ENCODE measurements at regions not wholly inside any gene's neighbourhood (a gene's known extent, or its start where the extent isn't known, plus 50 kb on each side); places are given as distances from the start of the nearest gene placed in this dataset.
"Not testable (repeated sequence)": the region's sequence is repeated elsewhere in the genome, so short reads cannot be mapped to it uniquely, and the experiment has no call there.

DNA sequence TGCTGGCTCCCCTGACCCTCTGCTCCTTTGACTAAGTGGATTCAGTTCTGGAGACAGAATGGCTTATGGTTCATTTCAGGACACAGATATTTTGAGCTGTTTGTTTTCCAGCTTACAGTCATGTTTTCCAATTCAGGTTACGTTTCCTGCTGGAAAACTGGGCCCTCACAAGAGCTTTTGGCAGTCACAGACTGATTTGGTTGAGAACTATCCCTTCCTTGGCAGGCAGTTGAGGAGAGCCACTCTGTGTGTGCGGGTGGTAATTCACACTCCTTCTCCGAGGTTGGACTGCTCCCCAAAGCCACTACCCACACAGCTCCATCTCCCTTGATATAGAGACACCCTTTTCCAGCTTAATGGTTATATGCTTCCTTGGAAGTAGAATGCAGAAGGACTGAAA lies 534.5 kb downstream of the TMEM38B start:
- Histone ChIP-seq H2AK5ac (ENCODE audit: low read length, severe bottlenecking) (no peak overlapping the region), H2BK5ac (ENCODE audit: low read depth, low read length, poor library complexity, severe bottlenecking) (no peak overlapping the region), H3K36me3 (ENCODE audit: control insufficient read depth in 1 of 2, insufficient read depth in 2 of 2, low read depth in 1 of 2, low read length in 2 of 2) (no peaks in the 10 kb centered on the region), H3K9me3 (ENCODE audit: control insufficient read depth, low read length) (no peaks in the 10 kb centered on the region), H3K14ac (ENCODE audit: low read length in 2 of 2) (no peak overlapping the region), H3K18ac (ENCODE audit: low read depth in 1 of 2, low read length in 2 of 2) (no peak overlapping the region), H3K27me3 (ENCODE audit: control insufficient read depth in 1 of 2, insufficient read depth in 1 of 2, low read length in 2 of 2) (no peaks in the 10 kb centered on the region), H2AFZ (ENCODE audit: low read depth, low read length) (no peak overlapping the region), H3K4ac (ENCODE audit: low read depth in 1 of 2, low read length in 2 of 2) (no peak overlapping the region), H3K9ac (ENCODE audit: low read length) (no peak overlapping the region), H3K4me3 (ENCODE audit: insufficient read depth in 1 of 2, low read depth in 1 of 2, low read length in 2 of 2) (no peak overlapping the region), H3K4me2 (ENCODE audit: low read length, poor library complexity, severe bottlenecking) (no peak overlapping the region), H4K8ac (ENCODE audit: low read length) (no peak overlapping the region), H4K91ac (ENCODE audit: low read length) (no peak overlapping the region), H2BK120ac (ENCODE audit: low read depth, low read length) (no peak overlapping the region), H3K27ac (ENCODE audit: low read length, poor library complexity, severe bottlenecking) (no peak overlapping the region), H3K79me1 (replicated peaks; ENCODE audit: low read length, poor library complexity, severe bottlenecking) (no peaks in the 10 kb centered on the region), H3K23ac (ENCODE audit: low read length in 2 of 2) (no peak overlapping the region), H3K4me1 (ENCODE audit: control insufficient read depth, insufficient read depth, low read depth, low read length) (no peaks in the 10 kb centered on the region), H2BK12ac (ENCODE audit: low read length in 2 of 2) (no peak overlapping the region), H2BK15ac (ENCODE audit: low read depth, poor library complexity, severe bottlenecking) (no peak overlapping the region)
- DNase-seq: no peak
- 67% methylated on average over 2 of the region's 3 CpGs for WGBS

- no peak overlapping the region for H4K91ac ChIP-seq (ENCODE audit: low read length)
- no peak overlapping the region for H2BK5ac ChIP-seq (ENCODE audit: low read depth, low read length, poor library complexity, severe bottlenecking)
- no peaks in the 10 kb centered on the region for H3K79me1 ChIP-seq (replicated peaks; ENCODE audit: low read length, poor library complexity, severe bottlenecking)
- no peak overlapping the region for H2AK5ac ChIP-seq (ENCODE audit: low read length, severe bottlenecking)
- H3K36me3 ChIP-seq (ENCODE audit: control insufficient read depth in 1 of 2, insufficient read depth in 2 of 2, low read depth in 1 of 2, low read length in 2 of 2): no peaks in the 10 kb centered on the region
- no peak overlapping the region for H3K18ac ChIP-seq (ENCODE audit: low read depth in 1 of 2, low read length in 2 of 2)
- no peak overlapping the region for H2BK120ac ChIP-seq (ENCODE audit: low read depth, low read length)
- H3K14ac ChIP-seq (ENCODE audit: low read length in 2 of 2): no peak overlapping the region
- no peak overlapping the region for H3K4ac ChIP-seq (ENCODE audit: low read depth in 1 of 2, low read length in 2 of 2)
- no peak overlapping the region for H3K9ac ChIP-seq (ENCODE audit: low read length)
- H3K9me3 ChIP-seq (ENCODE audit: control insufficient read depth, low read length): peaks cover 13% of the 10 kb centered on the region
- H3K27me3 ChIP-seq (ENCODE audit: control insufficient read depth in 1 of 2, insufficient read depth in 1 of 2, low read length in 2 of 2): no peaks in the 10 kb centered on the region
- DNase-seq: no peak
- H3K4me3 ChIP-seq (ENCODE audit: insufficient read depth in 1 of 2, low read depth in 1 of 2, low read length in 2 of 2): no peak overlapping the region
- no peak overlapping the region for H2BK15ac ChIP-seq (ENCODE audit: low read depth, poor library complexity, severe bottlenecking)
- H3K4me2 ChIP-seq (ENCODE audit: low read length, poor library complexity, severe bottlenecking): no peak overlapping the region
- H3K4me1 ChIP-seq (ENCODE audit: control insufficient read depth, insufficient read depth, low read depth, low read length): no peaks in the 10 kb centered on the region
- no peak overlapping the region for H2AFZ ChIP-seq (ENCODE audit: low read depth, low read length)
- H3K27ac ChIP-seq (ENCODE audit: low read length, poor library complexity, severe bottlenecking): no peak overlapping the region
- H2BK12ac ChIP-seq (ENCODE audit: low read length in 2 of 2): no peak overlapping the region
- H4K8ac ChIP-seq (ENCODE audit: low read length): no peak overlapping the region
- no peak overlapping the region for H3K23ac ChIP-seq (ENCODE audit: low read length in 2 of 2)
These were observed 538.8 kb downstream of the TMEM38B start for GRCh38 chr9:106233116-106233515.

- not testable (repeated sequence) for H3K4me3 ChIP-seq (ENCODE audit: insufficient read depth in 1 of 2, low read depth in 1 of 2, low read length in 2 of 2); H3K9ac ChIP-seq (ENCODE audit: low read length); H2BK15ac ChIP-seq (ENCODE audit: low read depth, poor library complexity, severe bottlenecking); H3K27ac ChIP-seq (ENCODE audit: low read length, poor library complexity, severe bottlenecking); H3K27me3 ChIP-seq (ENCODE audit: control insufficient read depth in 1 of 2, insufficient read depth in 1 of 2, low read length in 2 of 2); H3K36me3 ChIP-seq (ENCODE audit: control insufficient read depth in 1 of 2, insufficient read depth in 2 of 2, low read depth in 1 of 2, low read length in 2 of 2); H2AFZ ChIP-seq (ENCODE audit: low read depth, low read length); H3K4ac ChIP-seq (ENCODE audit: low read depth in 1 of 2, low read length in 2 of 2); H2BK12ac ChIP-seq (ENCODE audit: low read length in 2 of 2); H2BK5ac ChIP-seq (ENCODE audit: low read depth, low read length, poor library complexity, severe bottlenecking); H4K8ac ChIP-seq (ENCODE audit: low read length); H2BK120ac ChIP-seq (ENCODE audit: low read depth, low read length); H3K23ac ChIP-seq (ENCODE audit: low read length in 2 of 2); H3K79me1 ChIP-seq (replicated peaks; ENCODE audit: low read length, poor library complexity, severe bottlenecking); H3K4me1 ChIP-seq (ENCODE audit: control insufficient read depth, insufficient read depth, low read depth, low read length); H3K4me2 ChIP-seq (ENCODE audit: low read length, poor library complexity, severe bottlenecking); H3K14ac ChIP-seq (ENCODE audit: low read length in 2 of 2); H4K91ac ChIP-seq (ENCODE audit: low read length); H3K18ac ChIP-seq (ENCODE audit: low read depth in 1 of 2, low read length in 2 of 2); H2AK5ac ChIP-seq (ENCODE audit: low read length, severe bottlenecking); DNase-seq
- peaks cover 10% of the 10 kb centered on the region for H3K9me3 ChIP-seq (ENCODE audit: control insufficient read depth, low read length)
- WGBS: 93% methylated on average over 10 of the region's 10 CpGs
These were observed 566.6 kb downstream of the TMEM38B start for GRCh38 chr9:106260908-106261307.

GRCh38 chr9:106277966-106278365 lies 583.6 kb downstream of the TMEM38B start:
- Histone ChIP-seq H3K9me3 (ENCODE audit: control insufficient read depth, low read length) (peaks cover 20% of the 10 kb centered on the region), H2AFZ (ENCODE audit: low read depth, low read length) (no peak overlapping the region), H3K4me2 (ENCODE audit: low read length, poor library complexity, severe bottlenecking) (no peak overlapping the region), H2BK12ac (ENCODE audit: low read length in 2 of 2) (no peak overlapping the region), H2BK5ac (ENCODE audit: low read depth, low read length, poor library complexity, severe bottlenecking) (no peak overlapping the region), H3K4ac (ENCODE audit: low read depth in 1 of 2, low read length in 2 of 2) (no peak overlapping the region), H3K18ac (ENCODE audit: low read depth in 1 of 2, low read length in 2 of 2) (no peak overlapping the region), H2BK120ac (ENCODE audit: low read depth, low read length) (no peak overlapping the region), H2BK15ac (ENCODE audit: low read depth, poor library complexity, severe bottlenecking) (no peak overlapping the region), H3K4me1 (ENCODE audit: control insufficient read depth, insufficient read depth, low read depth, low read length) (no peaks in the 10 kb centered on the region), H3K27me3 (ENCODE audit: control insufficient read depth in 1 of 2, insufficient read depth in 1 of 2, low read length in 2 of 2) (no peaks in the 10 kb centered on the region), H3K9ac (ENCODE audit: low read length) (no peak overlapping the region), H3K23ac (ENCODE audit: low read length in 2 of 2) (no peak overlapping the region), H3K79me1 (replicated peaks; ENCODE audit: low read length, poor library complexity, severe bottlenecking) (no peaks in the 10 kb centered on the region), H3K36me3 (ENCODE audit: control insufficient read depth in 1 of 2, insufficient read depth in 2 of 2, low read depth in 1 of 2, low read length in 2 of 2) (no peaks in the 10 kb centered on the region), H4K8ac (ENCODE audit: low read length) (no peak overlapping the region), H3K27ac (ENCODE audit: low read length, poor library complexity, severe bottlenecking) (no peak overlapping the region), H4K91ac (ENCODE audit: low read length) (no peak overlapping the region), H2AK5ac (ENCODE audit: low read length, severe bottlenecking) (no peak overlapping the region), H3K14ac (ENCODE audit: low read length in 2 of 2) (no peak overlapping the region), H3K4me3 (ENCODE audit: insufficient read depth in 1 of 2, low read depth in 1 of 2, low read length in 2 of 2) (no peak overlapping the region)
- DNase-seq: no peak
- WGBS: 92% methylated on average over 6 of the region's 6 CpGs

Data from mesenchymal stem cell (in vitro differentiated cells and primary cell).